ENCODE measurements at regions not wholly inside any gene's neighbourhood (a gene's known extent, or its start where the extent isn't known, plus 50 kb on each side); places are given as distances from the start of the nearest gene placed in this dataset.

DNA sequence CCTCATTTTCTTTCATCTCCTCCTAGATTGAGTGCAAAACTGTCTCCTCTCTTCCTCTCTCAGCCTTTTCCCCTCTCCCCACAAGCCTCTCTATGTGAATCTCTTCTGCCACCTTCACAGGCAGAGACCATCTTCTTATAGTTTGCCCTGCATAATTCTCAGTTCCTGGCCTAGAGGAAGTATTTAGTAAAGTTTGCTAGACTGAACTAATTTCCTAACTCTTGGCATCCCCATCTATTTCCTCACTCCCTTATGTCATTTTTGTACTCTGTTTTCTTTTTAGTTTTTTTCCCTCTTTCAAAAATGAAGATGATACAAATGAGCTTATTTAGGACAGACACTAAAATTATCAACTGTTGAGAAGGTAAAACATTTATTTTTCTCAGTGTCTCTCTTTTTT lies 66.0 kb downstream of the XCL2 start:
- no peaks in the 10 kb centered on the region for H3K79me2 ChIP-seq (ENCODE audit: control insufficient read depth in 1 of 2, insufficient read depth in 2 of 2, low read length in 2 of 2)
- no peak overlapping the region for H3K27ac ChIP-seq (ENCODE audit: low read depth, low read length)
- FAIRE-seq (no peak), DNase-seq (ENCODE audit: low read depth in 1 of 2, low spot score in 2 of 2) (no peak)
- H3K23me2 ChIP-seq (ENCODE audit: low read depth, low read length): no peaks in the 10 kb centered on the region
- no peak overlapping the region for H3K4me2 ChIP-seq (ENCODE audit: insufficient read depth in 1 of 2, low read depth in 2 of 2, low read length in 2 of 2)
- CTCF ChIA-PET (ENCODE audit: partially characterized antibody): interaction anchor here (1.0 to 1.6 kb wide), 2 partner anchors 25 to 39 kb away, joined by 3 read pairs; no protein-coding TSS in a partner anchor
- no peak overlapping the region for H4K8ac ChIP-seq (ENCODE audit: extremely low read depth, insufficient read depth, low read length)
- no peak overlapping the region for H2BK5ac ChIP-seq (ENCODE audit: low read depth, low read length)
- H3K36me3 ChIP-seq (ENCODE audit: control insufficient read depth in 2 of 4, insufficient read depth in 4 of 4, low read length in 3 of 4): no peaks in the 10 kb centered on the region
- no peak overlapping the region for H2AK5ac ChIP-seq (ENCODE audit: low read depth, low read length)
- H3K4me1 ChIP-seq (replicated peaks in 1 of 4; ENCODE audit: control insufficient read depth in 3 of 4, insufficient read depth in 4 of 4, low read length in 3 of 4): peaks cover 0 to 9% (median 2%) of the 10 kb centered on the region in 4 experiments; a peak in 3 of 7 replicates
- no peak overlapping the region for H3K4ac ChIP-seq (replicated peaks; ENCODE audit: insufficient read length, low read depth, low read length)
- H3K9me3 ChIP-seq (ENCODE audit: insufficient read depth in 2 of 2, low read depth in 1 of 2, low read length in 1 of 2): peaks cover 7 to 13% of the 10 kb centered on the region in 2 experiments; a peak in 3 of 4 replicates
- H3K4me3 ChIP-seq (ENCODE audit: extremely low read depth in 1 of 4, insufficient read depth in 2 of 4, low read depth in 3 of 4, low read length in 4 of 4): no peak overlapping the region
- no peak overlapping the region for H3K23ac ChIP-seq (ENCODE audit: insufficient read length)
- no peaks in the 10 kb centered on the region for H3K27me3 ChIP-seq (replicated peaks in 1 of 4; ENCODE audit: control insufficient read depth in 3 of 4, extremely low read depth in 1 of 4, insufficient read depth in 3 of 4, low read length in 3 of 4)
- no peak overlapping the region for H3K18ac ChIP-seq (ENCODE audit: extremely low read depth, low read length)
- no peak overlapping the region for H3K56ac ChIP-seq (replicated peaks; ENCODE audit: insufficient read length, low read depth, low read length)
- H4K5ac ChIP-seq (ENCODE audit: insufficient read length, low read depth, low read length): no peak overlapping the region
- no peak overlapping the region for H2BK120ac ChIP-seq (replicated peaks; ENCODE audit: low read depth, low read length)
- no peak for TF ChIP-seq CBX8 (IDR thresholded peaks at IDR 0.05; ENCODE audit: borderline replicate concordance, low read depth, low read length)
- no peak for TF ChIP-seq BCL11A (IDR thresholded peaks at IDR 0.05; ENCODE audit: low read depth in 2 of 2, low read length in 2 of 2)
- TF ChIP-seq FOSL1 (IDR thresholded peaks at IDR 0.05; ENCODE audit: insufficient read depth, low read depth, low read length): no peak
- no peak for TF ChIP-seq SIX5 (IDR thresholded peaks at IDR 0.05; ENCODE audit: low read depth, low read length)
- no peak for TF ChIP-seq BACH1 (IDR thresholded peaks at IDR 0.05; ENCODE audit: low read length)
- TF ChIP-seq POLR2A (IDR thresholded peaks at IDR 0.05; ENCODE audit: control extremely low read depth in 1 of 2, low read depth in 2 of 2, low read length in 2 of 2): no peak
- no peak for TF ChIP-seq GABPA (IDR thresholded peaks at IDR 0.05; ENCODE audit: borderline replicate concordance, insufficient read depth, low read length)
- TF ChIP-seq CBX5 (IDR thresholded peaks at IDR 0.05; ENCODE audit: low read depth, low read length): no peak
- TF ChIP-seq RNF2 (IDR thresholded peaks at IDR 0.05; ENCODE audit: borderline replicate concordance, low read depth, low read length, missing control alignments, poor library complexity, severe bottlenecking): no peak
- TF ChIP-seq GTF2F1 (IDR thresholded peaks at IDR 0.05; ENCODE audit: borderline replicate concordance, low read depth, low read length): no peak
- no peak for TF ChIP-seq TCF12 (IDR thresholded peaks at IDR 0.05; ENCODE audit: low read depth, low read length)
- no peak for TF ChIP-seq SRF (IDR thresholded peaks at IDR 0.05; ENCODE audit: low read depth, low read length)
- TF ChIP-seq EGR1 (IDR thresholded peaks at IDR 0.05; ENCODE audit: borderline replicate concordance, low read depth, low read length): no peak
- no peak for TF ChIP-seq SIRT6 (IDR thresholded peaks at IDR 0.05; ENCODE audit: low read length)
- no peak for TF ChIP-seq ZNF274 (IDR thresholded peaks at IDR 0.05; ENCODE audit: borderline replicate concordance, extremely low read depth, low read length)
- no peaks in the 10 kb centered on the region for H4K20me1 ChIP-seq (replicated peaks in 1 of 2; ENCODE audit: control insufficient read depth in 1 of 2, insufficient read depth in 2 of 2, low read length in 2 of 2)
- H2AFZ ChIP-seq (ENCODE audit: low read length): no peak overlapping the region
- no peak overlapping the region for H2BK15ac ChIP-seq (ENCODE audit: low read length)
- H3K14ac ChIP-seq (ENCODE audit: insufficient read length): no peak overlapping the region
- H2BK12ac ChIP-seq (ENCODE audit: low read depth, low read length): no peak overlapping the region
- POLR2A ChIA-PET (ENCODE audit: partially characterized antibody): no interaction called here
- H3K79me1 ChIP-seq (ENCODE audit: low read depth, low read length): no peaks in the 10 kb centered on the region
- H3K9ac ChIP-seq (replicated peaks in 1 of 4; ENCODE audit: extremely low read depth in 1 of 4, low read depth in 3 of 4, low read length in 3 of 4): no peak overlapping the region
- no peak overlapping the region for H4K91ac ChIP-seq (replicated peaks; ENCODE audit: insufficient read length, low read length)
- no peak overlapping the region for H2BK20ac ChIP-seq (ENCODE audit: low read length)

Measured in H1 (cell line).